ENCODE measurements at regions not wholly inside any gene's neighbourhood (a gene's known extent, or its start where the extent isn't known, plus 50 kb on each side); places are given as distances from the start of the nearest gene placed in this dataset.
"Not testable (repeated sequence)": the region's sequence is repeated elsewhere in the genome, so short reads cannot be mapped to it uniquely, and the experiment has no call there.

DNA sequence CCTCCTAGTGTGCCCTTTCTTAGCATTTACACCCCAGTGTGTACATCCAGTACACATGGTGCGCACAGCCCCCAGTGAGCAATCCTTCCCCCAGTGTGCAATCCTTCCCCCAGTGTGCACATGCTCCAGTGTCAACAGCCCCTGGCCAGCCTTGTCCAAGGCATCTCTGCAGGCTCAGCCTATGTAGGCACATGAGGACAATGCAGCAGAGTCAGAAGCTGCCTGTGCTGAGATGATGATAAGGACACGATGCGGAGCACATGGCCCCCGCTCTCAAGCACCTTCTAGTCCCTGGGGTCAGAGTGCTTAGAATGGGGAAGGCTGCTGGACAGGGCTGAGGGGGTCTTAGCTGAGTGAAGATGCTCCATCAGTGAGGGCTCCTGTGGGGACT lies 69.8 kb downstream of the GADD45G start:
- DNase-seq, result no peak

DNA sequence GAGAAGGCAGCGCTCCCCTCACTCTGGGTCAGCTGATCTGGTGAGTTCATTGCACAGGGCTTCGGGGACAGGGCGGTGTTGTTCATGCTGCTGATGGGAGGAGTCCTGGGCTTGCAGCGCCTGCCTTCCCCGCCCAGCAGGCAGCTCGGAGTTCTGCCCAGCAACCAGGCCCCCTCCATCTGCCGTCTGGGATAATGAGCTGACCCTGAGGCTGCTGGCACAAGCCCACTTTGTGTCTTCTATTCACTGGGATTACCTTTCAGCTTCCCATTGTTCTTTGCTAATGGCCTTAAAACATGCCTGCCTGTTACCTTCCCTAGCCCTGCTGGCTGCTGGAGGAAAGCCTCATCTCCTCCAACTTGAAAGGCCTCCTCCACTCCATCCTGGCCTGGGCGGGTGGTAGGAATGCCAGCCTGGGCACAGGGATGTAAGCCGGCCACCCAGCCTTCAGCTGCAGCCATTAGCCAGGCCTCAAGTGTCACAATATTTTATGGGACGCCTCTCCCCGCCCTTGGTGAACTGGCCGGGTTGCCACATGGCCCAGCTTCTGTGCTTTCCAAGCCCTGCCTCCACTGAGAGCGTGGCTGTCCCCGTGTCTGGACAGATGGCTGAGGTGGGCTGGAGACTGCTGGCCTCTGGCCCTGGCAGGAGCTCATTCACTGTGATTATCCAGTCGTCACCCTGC lies 70.4 kb downstream of the GADD45G start:
- DNase-seq, result peak; percentile 61

- no peak for DNase-seq
Measured at GRCh38 chr9:89676281-89676680, 71.5 kb downstream of the GADD45G start.

DNA sequence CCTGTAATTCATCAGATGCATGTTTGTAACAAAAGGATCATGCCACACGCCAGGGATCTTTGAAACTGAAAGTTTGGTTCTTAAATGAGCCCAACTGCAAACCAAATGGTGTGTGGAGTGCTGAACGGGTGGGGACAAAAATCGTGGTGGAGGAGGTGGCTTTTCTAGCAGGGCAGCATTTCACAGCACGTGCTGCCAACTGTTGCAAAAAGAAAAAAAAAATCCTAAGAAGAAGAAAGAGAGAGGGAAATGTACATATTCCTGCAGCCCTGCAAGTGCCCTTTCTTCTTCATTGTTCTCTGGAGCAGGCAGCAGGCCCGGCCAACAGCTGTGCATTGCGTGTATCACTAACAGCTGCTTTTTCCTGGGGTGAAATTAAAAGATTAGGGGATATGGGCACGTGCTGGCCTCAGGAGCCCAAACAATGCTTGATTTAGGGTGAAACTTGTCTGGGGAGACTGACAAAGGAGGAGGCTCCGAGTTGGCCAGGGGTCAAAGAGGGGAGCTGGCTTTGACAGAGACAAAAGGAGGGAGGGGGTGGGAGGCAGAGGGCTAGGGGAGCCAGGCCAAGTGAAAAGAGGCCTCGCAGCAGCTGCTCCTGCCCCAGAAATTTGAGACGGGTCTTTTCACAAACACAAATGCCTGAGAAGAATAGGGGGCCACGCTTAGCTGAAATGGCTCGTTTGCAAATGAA lies 73.0 kb downstream of the GADD45G start:
- DNase-seq, result peak; percentile 76

DNA sequence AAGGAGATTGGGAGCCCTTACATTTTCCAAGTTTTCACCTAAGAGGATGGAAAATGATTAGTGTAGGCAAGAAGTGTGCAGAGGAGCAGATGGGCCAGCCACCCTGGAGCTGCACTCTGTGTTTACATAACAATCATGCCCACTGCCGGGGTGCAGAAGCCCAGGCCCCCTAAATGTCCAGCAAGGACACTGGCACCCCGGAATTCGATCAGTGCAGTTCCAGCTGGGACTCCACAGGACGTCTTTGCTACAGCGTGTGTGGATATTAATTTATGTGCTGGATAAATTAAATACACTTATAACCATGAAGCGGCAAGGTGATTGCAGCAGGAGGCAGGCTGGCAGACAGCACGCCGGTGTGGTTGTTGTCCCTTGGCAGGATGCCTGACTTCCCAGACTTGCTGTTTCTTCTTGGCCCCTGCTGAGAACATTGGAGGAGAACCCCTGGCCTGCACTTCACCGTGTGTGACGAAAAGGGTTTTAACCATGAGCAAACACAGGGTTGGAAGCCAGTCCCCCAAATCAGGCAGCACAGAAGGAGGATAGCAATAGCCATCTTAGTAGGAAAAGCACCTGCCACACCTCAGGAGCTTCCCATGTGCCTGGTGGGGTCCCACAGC lies 73.7 kb downstream of the GADD45G start:
- DNase-seq, result no peak

DNA sequence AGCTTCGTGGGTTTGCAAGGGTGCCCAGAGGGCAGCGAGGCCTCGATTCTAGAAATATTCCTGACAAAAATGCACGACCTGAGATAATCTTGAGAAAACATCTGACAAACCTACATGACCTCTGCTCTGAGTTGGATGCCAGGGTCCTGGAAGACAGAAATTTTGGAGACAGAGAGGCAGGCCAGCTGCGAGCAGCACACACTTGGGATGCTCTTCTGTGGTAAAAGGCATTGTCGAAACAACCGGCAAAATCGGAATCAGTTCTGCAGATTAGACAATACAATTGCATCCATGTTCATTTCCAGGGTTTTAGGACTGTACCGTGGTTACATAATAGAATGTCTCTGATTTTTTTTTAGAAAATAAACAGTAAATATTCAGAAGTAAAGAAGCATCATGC lies 74.2 kb downstream of the GADD45G start:
- no peak for DNase-seq

DNA sequence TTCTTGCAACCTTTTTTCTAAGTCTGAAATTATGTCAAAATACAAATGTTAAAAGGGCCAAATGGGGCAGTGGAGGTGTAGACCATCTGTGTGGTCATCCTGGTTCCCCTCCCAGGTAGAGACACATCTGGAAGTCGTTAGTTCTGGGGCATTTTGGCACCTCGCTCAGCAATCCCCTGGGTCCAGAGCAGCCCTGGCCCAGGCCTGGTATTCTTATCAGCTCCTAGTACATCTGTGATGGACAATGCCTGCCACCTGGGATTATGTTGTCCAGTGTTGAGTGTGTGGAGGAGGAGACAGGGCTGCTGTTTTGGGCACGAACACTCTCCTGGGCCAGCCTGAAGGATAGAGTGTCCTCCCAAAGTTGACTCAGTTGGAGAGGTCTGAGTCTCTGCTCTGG lies 74.8 kb downstream of the GADD45G start:
- no peak for DNase-seq

DNA sequence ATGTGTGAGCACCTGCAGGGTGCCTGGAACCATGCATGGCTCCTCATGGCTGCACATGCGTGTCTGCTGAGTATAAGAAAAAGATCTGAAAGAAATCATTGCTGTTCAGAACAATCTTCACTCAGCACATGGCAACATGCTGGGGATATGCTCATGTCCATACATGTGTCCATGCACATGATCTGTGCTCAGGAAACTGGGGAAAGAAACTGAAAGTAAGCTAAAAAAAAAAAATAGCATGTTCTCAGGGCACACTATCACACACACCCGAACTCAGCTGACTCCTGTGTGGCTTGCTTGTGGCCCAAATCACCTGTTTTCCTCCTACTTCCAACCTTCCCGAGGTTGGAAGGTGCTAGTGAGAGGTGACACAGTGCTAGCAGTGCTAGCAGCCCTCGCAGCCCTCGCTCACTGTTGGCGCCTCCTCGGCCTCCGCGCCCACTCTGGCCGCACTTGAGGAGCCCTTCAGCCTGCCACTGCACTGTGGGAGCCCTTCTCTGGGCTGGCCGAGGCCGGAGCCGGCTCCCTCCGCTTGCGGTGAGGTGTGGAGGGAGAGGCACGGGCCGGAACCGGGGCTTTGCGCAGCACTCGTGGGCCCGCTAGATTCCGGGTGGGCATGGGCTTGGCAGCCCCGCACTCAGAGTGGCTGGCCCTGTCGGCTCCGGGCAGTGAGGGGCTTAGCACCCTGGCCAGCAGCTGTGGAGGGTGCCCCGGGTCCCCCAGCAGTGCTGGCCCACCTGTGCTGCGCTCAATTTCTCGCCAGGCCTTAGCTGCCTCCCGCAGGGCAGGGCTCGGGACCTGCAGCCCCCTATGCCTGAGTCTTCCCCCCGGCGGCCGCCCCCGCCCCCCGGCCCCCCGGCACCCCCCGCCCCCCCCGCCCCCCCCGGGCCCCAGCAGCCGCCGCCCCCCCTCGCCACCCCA lies 76.0 kb downstream of the GADD45G start:
- DNase-seq, result no peak

GRCh38 chr9:89681468-89681859 lies 76.7 kb downstream of the GADD45G start:
- not testable (repeated sequence) for DNase-seq

- DNase-seq, result no peak
Measured at GRCh38 chr9:89683626-89684025, 78.8 kb downstream of the GADD45G start.

DNA sequence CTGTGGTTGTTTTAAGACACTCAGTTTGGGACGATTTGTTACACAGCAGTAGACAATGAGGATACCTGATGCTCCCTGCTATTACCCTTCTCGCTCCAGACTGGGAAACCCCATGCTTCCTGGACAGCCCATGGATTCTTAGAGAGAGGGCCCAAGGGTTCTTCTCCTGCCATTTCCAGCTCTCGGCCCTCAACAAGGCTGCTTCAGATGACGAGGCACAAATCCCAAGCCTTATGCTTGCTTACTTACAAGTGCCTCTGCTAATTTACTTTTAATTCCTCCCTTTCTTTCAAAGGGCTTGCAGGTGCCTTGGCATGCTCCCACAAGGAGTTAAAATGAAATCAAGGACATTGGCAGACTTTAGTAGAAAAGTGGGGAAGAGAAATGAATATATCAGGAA lies 79.4 kb downstream of the GADD45G start:
- no peak for DNase-seq

DNA sequence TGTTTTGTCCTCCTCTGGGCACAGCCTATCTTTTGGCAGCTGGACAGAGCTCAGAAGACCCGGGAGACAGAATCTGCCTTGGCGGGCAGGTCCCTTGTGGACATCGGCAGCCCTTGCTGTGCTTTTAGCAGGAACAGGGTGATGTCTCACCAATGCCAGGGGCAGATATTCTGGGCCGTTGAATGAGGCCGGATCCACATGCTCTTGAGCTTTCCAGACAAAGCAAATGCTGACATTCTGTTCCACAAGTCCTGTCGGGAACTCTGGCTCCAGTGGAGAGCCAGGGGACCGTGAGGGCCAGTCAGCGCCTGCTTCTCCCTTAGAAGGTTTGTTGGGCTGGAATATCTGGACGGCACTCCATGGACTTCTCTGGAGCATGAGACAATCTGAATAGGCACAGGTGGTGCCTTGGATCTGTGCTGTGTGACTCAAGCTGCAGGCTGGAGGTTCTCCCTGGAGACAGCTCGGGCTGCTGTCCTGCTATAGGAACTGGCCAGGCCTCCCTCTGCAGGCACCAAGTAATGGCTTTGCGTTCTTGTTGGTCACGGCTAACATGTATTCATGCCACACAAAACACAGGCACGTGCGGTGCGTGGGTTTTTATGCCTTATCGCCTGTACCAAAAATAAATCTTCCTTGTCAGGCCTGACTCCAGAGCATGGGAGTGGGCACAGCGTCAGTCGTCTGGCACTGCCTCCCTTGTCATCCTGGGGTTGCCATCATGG lies 80.3 kb downstream of the GADD45G start:
- DNase-seq, result no peak

DNA sequence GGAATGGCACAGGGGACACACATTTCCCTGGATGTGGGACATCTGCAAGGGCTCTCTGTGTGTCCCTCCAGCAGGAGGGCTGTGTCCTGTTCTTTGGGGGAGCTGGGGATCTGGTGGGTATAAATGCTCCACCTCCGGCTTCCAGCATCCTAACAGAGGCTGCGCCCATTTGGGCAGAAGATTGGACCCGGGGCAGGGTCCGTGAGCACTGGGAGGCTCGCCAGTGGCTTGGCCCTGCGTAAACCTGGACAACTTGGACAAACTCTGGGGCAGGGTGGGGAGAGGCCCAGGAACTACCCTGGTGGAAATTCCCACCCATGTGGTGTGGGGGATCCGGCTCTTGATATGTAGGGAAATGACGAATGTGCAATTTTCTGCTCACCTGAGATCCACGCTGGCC lies 80.9 kb downstream of the GADD45G start:
- no peak for DNase-seq

DNA sequence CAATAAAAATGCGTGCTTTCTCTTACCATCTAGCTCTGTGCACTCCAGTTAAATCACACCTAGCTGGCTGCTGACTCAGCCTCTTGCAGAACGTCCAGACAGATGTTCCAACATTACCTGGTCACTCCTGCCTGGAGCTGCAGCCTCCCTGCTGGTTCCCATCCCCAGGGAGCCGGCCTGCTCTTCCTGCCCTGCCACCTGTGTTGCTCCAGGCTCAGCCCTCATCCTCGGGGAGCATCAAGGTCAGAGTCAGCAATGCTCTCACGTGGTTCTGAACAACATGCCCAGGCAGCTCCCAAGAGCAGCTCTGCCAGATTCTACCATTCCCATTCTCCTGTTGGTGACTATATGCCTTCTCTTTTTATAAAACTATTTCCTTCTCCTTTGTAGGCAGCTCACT lies 81.3 kb downstream of the GADD45G start:
- DNase-seq, result no peak

GRCh38 chr9:89686621-89687020 lies 81.8 kb downstream of the GADD45G start:
- DNase-seq, result no peak

DNA sequence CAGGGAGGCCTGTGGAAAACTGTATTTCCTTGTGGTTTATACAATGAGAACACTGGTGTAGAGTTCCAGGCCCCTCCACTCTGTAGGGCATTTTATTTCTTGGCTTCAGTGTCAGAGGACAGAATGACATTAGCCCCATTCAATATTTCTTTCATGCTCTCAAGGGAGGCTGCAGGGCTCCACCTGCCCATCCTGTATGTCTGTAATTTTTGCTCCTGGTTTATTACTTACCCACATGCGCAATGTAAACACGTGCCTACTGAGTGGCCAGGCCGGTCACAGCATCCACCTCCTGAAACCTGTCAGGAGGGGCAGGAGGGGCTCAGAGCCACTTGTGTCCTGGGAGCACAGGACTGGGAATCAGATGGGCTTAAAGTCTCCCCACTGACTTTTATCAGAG lies 82.4 kb downstream of the GADD45G start:
- DNase-seq, result no peak

GRCh38 chr9:89687848-89688247 lies 83.0 kb downstream of the GADD45G start:
- DNase-seq, result no peak

- DNase-seq, result not testable (repeated sequence)
Measured at GRCh38 chr9:89689321-89689720, 84.5 kb downstream of the GADD45G start.

DNA sequence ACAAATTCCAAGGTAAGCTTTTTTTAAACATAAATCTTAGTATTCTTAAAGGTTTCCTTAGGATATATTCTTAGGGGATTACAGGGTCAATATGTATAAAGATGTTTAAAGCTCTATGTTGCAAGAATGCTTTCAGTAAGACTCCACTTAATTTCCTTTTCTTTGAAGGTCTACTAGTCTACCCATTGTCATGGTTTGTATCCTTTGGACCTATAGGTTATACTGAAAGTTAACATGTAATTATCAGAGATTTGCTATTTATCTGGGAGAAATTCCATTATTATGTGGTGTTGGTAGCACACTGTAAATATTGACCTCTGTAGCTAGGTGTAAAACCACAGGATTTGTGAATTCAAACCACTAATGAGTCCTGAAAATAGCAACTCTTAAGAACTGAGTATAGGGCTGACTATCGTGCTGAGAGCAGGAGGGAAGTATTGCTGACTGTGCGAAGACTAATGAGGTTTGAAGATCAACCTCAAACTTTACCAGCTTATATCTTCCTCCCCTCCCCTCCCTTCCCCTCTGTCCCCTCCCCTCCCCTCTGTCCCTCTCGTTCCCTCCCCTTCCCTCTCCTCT lies 85.6 kb downstream of the GADD45G start:
- no peak for DNase-seq

- no peak for DNase-seq
Measured at GRCh38 chr9:89695441-89695891, 90.7 kb downstream of the GADD45G start.

DNA sequence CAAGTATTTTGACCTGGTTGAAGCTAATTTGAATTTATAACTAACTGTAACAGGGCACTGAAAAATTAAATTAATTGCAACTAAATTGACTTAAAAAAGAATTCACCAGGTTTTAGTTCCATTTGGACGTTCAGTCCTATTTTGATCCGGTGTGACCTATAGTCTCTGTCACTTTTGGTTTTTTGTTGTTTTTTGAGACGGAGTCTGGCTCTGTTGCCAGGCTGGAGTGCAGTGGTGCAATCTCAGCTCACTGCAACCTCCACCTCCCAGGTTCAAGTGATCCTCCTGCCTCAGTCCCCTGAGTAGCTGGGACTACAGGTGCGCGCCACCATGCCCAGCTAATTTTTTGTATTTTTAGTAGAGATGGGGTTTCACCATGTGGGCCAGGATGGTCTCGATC lies 91.2 kb downstream of the GADD45G start:
- not testable (repeated sequence) for DNase-seq

- DNase-seq, result no peak
Measured at GRCh38 chr9:89696780-89697179, 92.0 kb downstream of the GADD45G start.
